GM06990 (cell line): ENCODE measurements at regions not wholly inside any gene's neighbourhood (a gene's known extent, or its start where the extent isn't known, plus 50 kb on each side); places are given as distances from the start of the nearest gene placed in this dataset.
"Not testable (repeated sequence)": the region's sequence is repeated elsewhere in the genome, so short reads cannot be mapped to it uniquely, and the experiment has no call there.

Experiments
- DNase-seq: peaks from one replicate; pipeline ENCODE4 v3.0.0-alpha.2; 2011; ENCODE audit not compliant: insufficient read length; ENCODE audit errors: extremely low read depth
- H3K27me3 ChIP-seq: replicated peaks from 2 replicates; pipeline ENCODE4 v1.6.0; 2011; ENCODE audit warnings: low read length; ENCODE audit not compliant: control insufficient read depth, insufficient read depth
- H3K36me3 ChIP-seq: 2 replicates; pipeline ENCODE4 v1.5.1; 2011; ENCODE audit warnings: low read length; ENCODE audit not compliant: control insufficient read depth, insufficient read depth
- H3K4me3 ChIP-seq: replicated peaks from 2 replicates; pipeline ENCODE4 v1.5.1; 2011; ENCODE audit warnings: low read depth, mild to moderate bottlenecking, control low read depth, low read length
- CTCF ChIP-seq: IDR thresholded peaks from 2 replicates; pipeline ENCODE4 v1.5.1; 2011; ENCODE audit warnings: low read length, control low read depth, mild to moderate bottlenecking, inconsistent platforms; ENCODE audit not compliant: insufficient read depth, poor library complexity, severe bottlenecking

GRCh38 chr3:86887876-86888275, 103.1 kb downstream of the VGLL3 start:
- no peak for TF ChIP-seq CTCF
- Histone ChIP-seq H3K36me3 (no peaks in the 10 kb centered on the region), H3K27me3 (no peaks in the 10 kb centered on the region), H3K4me3 (no peak overlapping the region)
- DNase-seq = no peak

GRCh38 chr3:86880066-86880465, 110.9 kb downstream of the VGLL3 start:
- no peak for TF ChIP-seq CTCF
- Histone ChIP-seq H3K36me3 (no peaks in the 10 kb centered on the region), H3K4me3 (no peak overlapping the region), H3K27me3 (no peaks in the 10 kb centered on the region)
- DNase-seq = no peak

- not testable (repeated sequence) for DNase-seq, H3K36me3 ChIP-seq, H3K27me3 ChIP-seq, H3K4me3 ChIP-seq
These were observed 114.3 kb downstream of the VGLL3 start for GRCh38 chr3:86876504-86877181.

GRCh38 chr3:86874790-86875189, 116.2 kb downstream of the VGLL3 start:
- not testable (repeated sequence) for H3K27me3 ChIP-seq, H3K4me3 ChIP-seq, DNase-seq, H3K36me3 ChIP-seq

GRCh38 chr3:86869566-86869965, 121.4 kb downstream of the VGLL3 start:
- DNase-seq = no peak
- TF ChIP-seq CTCF = no peak
- no peak overlapping the region for H3K4me3 ChIP-seq
- H3K36me3 ChIP-seq = no peaks in the 10 kb centered on the region
- H3K27me3 ChIP-seq = no peaks in the 10 kb centered on the region

- DNase-seq = no peak
- Histone ChIP-seq H3K27me3 (no peaks in the 10 kb centered on the region), H3K36me3 (no peaks in the 10 kb centered on the region), H3K4me3 (no peak overlapping the region)
- no peak for TF ChIP-seq CTCF
These were observed 123.0 kb downstream of the VGLL3 start for GRCh38 chr3:86867982-86868381.

GRCh38 chr3:86865506-86865905, 125.4 kb downstream of the VGLL3 start:
- no peak for TF ChIP-seq CTCF
- Histone ChIP-seq H3K27me3 (no peaks in the 10 kb centered on the region), H3K4me3 (no peak overlapping the region), H3K36me3 (no peaks in the 10 kb centered on the region)
- no peak for DNase-seq
